Parathyroid adenoma (tissue), 2 donors: ENCODE measurements at regions not wholly inside any gene's neighbourhood (a gene's known extent, or its start where the extent isn't known, plus 50 kb on each side); places are given as distances from the start of the nearest gene placed in this dataset.

Experiments
- H2AFZ ChIP-seq: fragments of 300-600 bp; sonication (generic); one replicate; pipeline ENCODE4 v1.7.0; 2017; ENCODE audit warnings: antibody characterized with exemption, mild to moderate bottlenecking
- H3K27ac ChIP-seq: fragments of 300-600 bp; sonication (generic); one replicate; pipeline ENCODE4 v1.7.0; 2017
- H3K27me3 ChIP-seq: fragments of 300-600 bp; sonication (generic); one replicate; pipeline ENCODE4 v1.7.0; 2017; ENCODE audit warnings: low read length; ENCODE audit not compliant: control insufficient read depth, insufficient read depth
- H3K36me3 ChIP-seq: fragments of 300-600 bp; sonication (generic); one replicate; pipeline ENCODE4 v1.7.0; 2017; ENCODE audit warnings: low read length; ENCODE audit not compliant: control insufficient read depth, insufficient read depth
- H3K4me1 ChIP-seq: fragments of 300-600 bp; sonication (generic); one replicate; pipeline ENCODE4 v1.7.0; 2017; ENCODE audit warnings: control low read depth
- H3K4me2 ChIP-seq: fragments of 300-600 bp; sonication (generic); one replicate; pipeline ENCODE4 v1.7.0; 2017; ENCODE audit warnings: low read length
- H3K4me3 ChIP-seq: fragments of 300-600 bp; sonication (generic); one replicate; pipeline ENCODE4 v1.7.0; 2017; ENCODE audit warnings: low read depth, low read length
- H3K79me2 ChIP-seq: fragments of 300-600 bp; sonication (generic); one replicate; pipeline ENCODE4 v1.7.0; 2017; ENCODE audit warnings: control low read depth
- H3K9ac ChIP-seq: fragments of 300-600 bp; sonication (generic); one replicate; pipeline ENCODE4 v1.7.0; 2017; ENCODE audit warnings: mild to moderate bottlenecking
- H3K9me3 ChIP-seq: fragments of 300-600 bp; sonication (generic); one replicate; pipeline ENCODE4 v1.7.0; 2017; ENCODE audit warnings: low read length; ENCODE audit not compliant: control insufficient read depth
- TF ChIP-seq, protein P1 (sequence below): fragments of 300-600 bp; sonication (generic); IDR thresholded peaks from one replicate; pipeline ENCODE4 v1.7.0; 2017; ENCODE audit warnings: antibody characterized with exemption, mild to moderate bottlenecking
- donor health status: primary hyperparathyroidism.

DNA sequence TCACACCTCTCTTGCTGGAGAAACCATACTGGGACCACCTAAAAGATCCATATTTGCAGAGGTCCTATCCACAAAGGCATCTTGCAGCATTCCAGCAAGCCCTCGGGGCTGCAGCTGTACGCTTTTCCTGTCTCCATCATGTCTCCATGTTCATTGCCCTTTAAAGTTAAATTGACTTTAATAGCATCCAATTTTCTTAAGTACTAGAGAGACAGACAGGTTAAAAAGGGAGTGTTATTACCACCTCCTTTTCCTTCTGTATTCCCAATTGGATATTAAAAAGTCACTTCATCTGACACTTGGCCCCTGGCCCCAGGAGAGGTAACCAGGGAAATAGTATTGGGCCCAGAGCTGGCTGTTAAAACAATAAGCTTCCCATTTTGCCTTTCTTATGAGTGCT, 178.6 kb downstream of the UNC5CL start:
- TF ChIP-seq, protein P1, sequence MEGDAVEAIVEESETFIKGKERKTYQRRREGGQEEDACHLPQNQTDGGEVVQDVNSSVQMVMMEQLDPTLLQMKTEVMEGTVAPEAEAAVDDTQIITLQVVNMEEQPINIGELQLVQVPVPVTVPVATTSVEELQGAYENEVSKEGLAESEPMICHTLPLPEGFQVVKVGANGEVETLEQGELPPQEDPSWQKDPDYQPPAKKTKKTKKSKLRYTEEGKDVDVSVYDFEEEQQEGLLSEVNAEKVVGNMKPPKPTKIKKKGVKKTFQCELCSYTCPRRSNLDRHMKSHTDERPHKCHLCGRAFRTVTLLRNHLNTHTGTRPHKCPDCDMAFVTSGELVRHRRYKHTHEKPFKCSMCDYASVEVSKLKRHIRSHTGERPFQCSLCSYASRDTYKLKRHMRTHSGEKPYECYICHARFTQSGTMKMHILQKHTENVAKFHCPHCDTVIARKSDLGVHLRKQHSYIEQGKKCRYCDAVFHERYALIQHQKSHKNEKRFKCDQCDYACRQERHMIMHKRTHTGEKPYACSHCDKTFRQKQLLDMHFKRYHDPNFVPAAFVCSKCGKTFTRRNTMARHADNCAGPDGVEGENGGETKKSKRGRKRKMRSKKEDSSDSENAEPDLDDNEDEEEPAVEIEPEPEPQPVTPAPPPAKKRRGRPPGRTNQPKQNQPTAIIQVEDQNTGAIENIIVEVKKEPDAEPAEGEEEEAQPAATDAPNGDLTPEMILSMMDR = no peak
- Histone ChIP-seq H3K4me1 (no peaks in the 10 kb centered on the region), H3K9me3 (no peaks in the 10 kb centered on the region), H3K4me3 (no peak overlapping the region), H3K27ac (no peak overlapping the region), H2AFZ (no peak overlapping the region), H3K36me3 (no peaks in the 10 kb centered on the region), H3K4me2 (no peak overlapping the region), H3K27me3 (no peaks in the 10 kb centered on the region), H3K9ac (no peak overlapping the region), H3K79me2 (no peaks in the 10 kb centered on the region)

DNA sequence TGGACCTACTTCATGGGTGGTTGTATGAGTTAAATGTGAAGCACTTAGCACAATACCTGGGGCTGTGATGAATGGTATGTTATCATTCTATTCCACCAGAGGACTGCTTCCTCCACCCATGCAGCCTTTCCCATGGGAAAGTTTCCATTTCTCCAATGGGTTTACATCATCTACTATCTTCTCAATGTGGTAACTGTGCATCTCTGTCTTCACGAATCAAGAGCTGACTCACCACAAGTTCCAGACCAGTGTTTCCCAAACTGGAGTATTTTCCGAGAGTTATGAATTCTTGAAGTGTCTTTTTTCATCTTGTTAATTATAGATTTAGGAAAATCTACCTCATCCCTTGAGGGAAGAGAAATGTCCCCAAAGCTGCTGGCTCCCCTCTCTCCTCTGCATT, 182.8 kb downstream of the UNC5CL start:
- Histone ChIP-seq H3K79me2 (no peaks in the 10 kb centered on the region), H3K36me3 (no peaks in the 10 kb centered on the region), H3K4me2 (no peak overlapping the region), H3K27me3 (no peaks in the 10 kb centered on the region), H3K4me1 (no peaks in the 10 kb centered on the region), H3K27ac (no peak overlapping the region), H3K9ac (no peak overlapping the region), H3K9me3 (no peaks in the 10 kb centered on the region), H2AFZ (no peak overlapping the region), H3K4me3 (no peak overlapping the region)
- TF ChIP-seq, protein P1 = no peak

DNA sequence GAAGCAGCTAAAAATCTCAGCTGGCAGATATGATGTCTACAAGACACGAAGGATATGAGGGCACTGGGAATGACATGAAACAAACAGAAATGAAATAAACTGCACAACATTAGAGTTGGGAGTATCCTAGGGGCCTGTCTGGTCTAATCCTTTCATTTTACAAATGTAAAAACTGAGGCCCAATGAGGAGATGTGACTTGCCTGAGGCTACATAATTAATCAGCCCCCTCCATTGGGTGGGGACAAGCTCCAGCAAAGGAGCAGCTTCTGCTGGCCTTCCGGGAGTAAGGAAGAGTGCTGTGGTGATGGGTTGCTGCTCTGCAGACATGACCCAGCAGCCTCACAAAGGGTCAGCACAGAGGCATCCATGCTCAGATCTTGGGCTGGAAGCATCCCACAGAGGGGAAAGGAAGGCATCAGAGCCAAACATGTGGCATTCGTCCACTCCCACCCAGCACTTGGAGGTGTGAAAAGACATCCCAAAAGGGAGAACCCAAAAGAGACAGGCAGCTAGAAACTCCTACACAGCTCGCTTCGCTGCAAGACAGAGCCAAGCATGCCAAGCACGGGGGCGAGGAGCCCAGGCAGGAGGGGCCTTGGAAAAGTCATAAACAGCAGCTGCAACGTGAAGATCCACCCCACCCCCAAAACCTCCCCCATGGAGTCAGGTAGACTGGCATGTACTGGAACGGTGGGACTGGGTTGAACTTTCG, 183.7 kb downstream of the UNC5CL start:
- TF ChIP-seq, protein P1 = no peak
- no peak overlapping the region for H3K27ac ChIP-seq
- H3K9ac ChIP-seq = no peak overlapping the region

DNA sequence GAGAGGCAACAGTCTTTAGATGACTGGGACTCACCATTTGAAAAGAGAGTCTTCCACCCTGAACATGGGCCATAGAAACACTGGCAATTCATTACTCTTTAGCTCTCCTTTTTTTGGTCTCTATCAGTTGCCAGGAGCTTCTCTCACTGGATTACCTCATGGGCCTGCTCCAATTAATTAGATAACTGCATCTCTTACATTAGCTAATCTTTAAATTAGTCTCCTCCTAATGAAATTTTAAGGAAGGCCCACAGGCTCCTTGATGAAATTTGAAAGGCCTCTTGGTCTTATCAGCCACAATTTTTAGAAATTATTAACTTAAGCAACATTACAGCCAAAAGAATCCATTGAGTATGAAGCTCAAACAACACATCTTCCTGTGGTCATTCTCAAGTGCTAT, 184.4 kb downstream of the UNC5CL start:
- Histone ChIP-seq H3K4me1 (no peaks in the 10 kb centered on the region), H3K9me3 (no peaks in the 10 kb centered on the region), H3K27ac (no peak overlapping the region), H3K9ac (no peak overlapping the region), H3K36me3 (no peaks in the 10 kb centered on the region), H3K4me3 (no peak overlapping the region), H3K4me2 (no peak overlapping the region), H3K79me2 (no peaks in the 10 kb centered on the region), H2AFZ (no peak overlapping the region), H3K27me3 (no peaks in the 10 kb centered on the region)
- TF ChIP-seq, protein P1 = no peak

More for the DNA sequence above, 183.7 kb downstream of the UNC5CL start:
- no peaks in the 10 kb centered on the region for H3K36me3 ChIP-seq
- H3K9me3 ChIP-seq = no peaks in the 10 kb centered on the region
- H3K79me2 ChIP-seq = no peaks in the 10 kb centered on the region
- H3K4me2 ChIP-seq = no peak overlapping the region
- no peak overlapping the region for H2AFZ ChIP-seq
- H3K4me1 ChIP-seq = no peaks in the 10 kb centered on the region
- no peak overlapping the region for H3K4me3 ChIP-seq
- H3K27me3 ChIP-seq = no peaks in the 10 kb centered on the region

DNA sequence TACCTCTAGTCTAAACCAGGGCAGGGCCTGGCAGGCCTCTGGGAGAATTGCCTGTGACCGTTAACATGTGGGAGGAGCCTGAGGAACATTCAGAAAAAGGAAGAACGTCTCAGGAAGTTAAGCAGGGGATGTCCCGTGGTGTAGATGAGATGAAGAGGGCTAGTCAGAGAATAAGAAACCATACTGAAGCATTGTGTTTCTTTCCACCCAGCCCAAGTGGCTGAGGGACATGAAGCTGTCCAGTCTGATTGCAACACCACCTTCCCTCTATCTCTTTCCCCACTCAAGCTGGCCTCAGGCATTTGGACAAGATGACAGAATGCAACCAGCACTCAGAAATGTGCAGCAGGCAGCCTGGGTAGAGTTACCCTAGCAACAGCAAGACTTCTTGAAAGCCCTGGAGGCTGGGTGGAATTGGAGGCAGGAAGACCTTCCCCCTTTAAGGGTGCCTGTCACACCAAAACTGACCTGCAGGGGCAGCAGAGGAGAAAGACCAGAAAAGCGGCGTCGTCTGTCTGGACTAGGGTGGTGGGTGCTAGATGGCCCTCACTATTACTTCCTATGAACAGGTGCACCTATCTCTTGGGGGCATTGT, 186.1 kb downstream of the UNC5CL start:
- Histone ChIP-seq H3K79me2 (no peaks in the 10 kb centered on the region), H2AFZ (no peak overlapping the region), H3K4me3 (no peak overlapping the region), H3K36me3 (no peaks in the 10 kb centered on the region), H3K4me1 (no peaks in the 10 kb centered on the region), H3K27me3 (no peaks in the 10 kb centered on the region), H3K27ac (no peak overlapping the region), H3K9ac (no peak overlapping the region), H3K4me2 (no peak overlapping the region), H3K9me3 (no peaks in the 10 kb centered on the region)
- TF ChIP-seq, protein P1 = no peak
